Uterus (tissue), 2 donors: ENCODE measurements at regions not wholly inside any gene's neighbourhood (a gene's known extent, or its start where the extent isn't known, plus 50 kb on each side); places are given as distances from the start of the nearest gene placed in this dataset.

Experiments
- CTCF ChIP-seq, 4 experiments: fragments of 200-600 bp in 2 of 4; fragments of 450-650 bp in 2 of 4; sonication (generic) in 2 of 4; IDR thresholded peaks; one replicate each; pipeline ENCODE4 v1.5.1; 2016 to 2019; ENCODE audit warnings: antibody characterized with exemption in 4 of 4, mild to moderate bottlenecking in 2 of 4, moderate library complexity in 1 of 4
- POLR2A ChIP-seq, 2 donors: fragments of 450-650 bp; IDR thresholded peaks; one replicate each; pipeline ENCODE4 v1.6.1; 2016; ENCODE audit warnings: antibody characterized with exemption in 2 of 2, mild to moderate bottlenecking in 1 of 2, moderate library complexity in 1 of 2

- no peak for TF ChIP-seq CTCF (IDR thresholded peaks at IDR 0.05)
- no peak for TF ChIP-seq POLR2A (IDR thresholded peaks at IDR 0.05)
Measured at GRCh38 chr7:11261470-11261869, 287.8 kb downstream of the PHF14 start.
